GM18867 (cell line): ENCODE measurements at regions not wholly inside any gene's neighbourhood (a gene's known extent, or its start where the extent isn't known, plus 50 kb on each side); places are given as distances from the start of the nearest gene placed in this dataset.
"Not testable (repeated sequence)": the region's sequence is repeated elsewhere in the genome, so short reads cannot be mapped to it uniquely, and the experiment has no call there.

Experiments
- ATAC-seq: cut with Tn5 transposase; IDR thresholded peaks from one replicate; pipeline ENCODE4 v1.9.1; 2021; ENCODE audit warnings: mild to moderate bottlenecking, moderate library complexity; ENCODE audit not compliant: unreplicated experiment

DNA sequence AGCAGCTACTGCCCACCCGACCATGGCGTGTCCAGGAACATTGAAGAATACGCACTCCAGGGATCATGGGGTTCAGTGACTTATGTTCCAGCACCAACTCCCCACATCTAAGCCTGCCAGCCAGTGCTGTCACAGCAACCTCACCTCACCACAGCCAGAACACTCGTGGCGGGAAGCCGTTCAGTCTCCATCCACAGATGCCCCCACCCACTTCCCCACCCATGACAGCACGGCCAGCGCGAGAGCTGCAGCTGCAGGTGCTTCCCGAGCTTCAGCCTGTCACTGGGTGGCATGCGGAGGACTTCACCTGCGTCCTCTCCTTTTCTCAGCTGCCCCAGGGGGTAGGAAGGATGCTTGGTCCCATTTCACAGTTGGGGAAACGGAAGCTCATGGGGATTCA is 50.3 kb downstream of the RBFOX3 start:
- no peak for ATAC-seq

DNA sequence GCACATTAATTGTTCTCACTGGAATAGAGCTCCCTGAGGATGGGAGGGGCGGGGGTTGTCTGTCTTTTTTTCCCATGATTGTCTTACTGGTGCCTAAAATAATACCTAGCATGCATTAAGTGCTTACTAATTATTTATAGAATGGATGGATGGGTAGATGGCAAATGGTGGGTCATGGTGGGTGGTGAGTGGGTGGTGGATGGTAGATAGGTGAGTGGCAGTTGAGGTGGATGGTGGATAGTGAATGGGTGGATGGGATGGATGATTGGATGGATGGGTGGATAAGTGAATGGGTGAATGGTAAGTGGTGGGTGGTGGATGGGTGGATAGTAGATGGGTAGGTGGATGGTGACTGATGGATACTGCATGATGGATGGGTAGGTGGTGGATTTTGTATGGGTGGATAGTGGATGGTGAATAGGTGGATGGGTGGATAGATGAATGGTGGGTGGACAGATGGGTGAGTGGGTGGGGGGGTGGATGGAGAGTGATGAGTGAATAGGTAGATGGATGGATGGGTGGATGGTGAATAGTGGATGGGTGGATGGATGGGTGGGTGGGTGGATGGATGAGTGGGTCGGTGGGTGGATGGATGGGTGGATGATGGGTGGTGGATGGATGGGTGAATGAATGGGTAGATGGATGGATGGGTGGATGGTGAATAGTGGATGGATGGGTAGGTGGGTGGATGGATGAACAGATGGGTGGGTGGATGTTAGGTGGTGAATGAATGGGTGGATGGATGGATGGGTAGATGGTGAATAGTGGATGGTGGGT is 51.6 kb downstream of the RBFOX3 start:
- ATAC-seq: no peak

DNA sequence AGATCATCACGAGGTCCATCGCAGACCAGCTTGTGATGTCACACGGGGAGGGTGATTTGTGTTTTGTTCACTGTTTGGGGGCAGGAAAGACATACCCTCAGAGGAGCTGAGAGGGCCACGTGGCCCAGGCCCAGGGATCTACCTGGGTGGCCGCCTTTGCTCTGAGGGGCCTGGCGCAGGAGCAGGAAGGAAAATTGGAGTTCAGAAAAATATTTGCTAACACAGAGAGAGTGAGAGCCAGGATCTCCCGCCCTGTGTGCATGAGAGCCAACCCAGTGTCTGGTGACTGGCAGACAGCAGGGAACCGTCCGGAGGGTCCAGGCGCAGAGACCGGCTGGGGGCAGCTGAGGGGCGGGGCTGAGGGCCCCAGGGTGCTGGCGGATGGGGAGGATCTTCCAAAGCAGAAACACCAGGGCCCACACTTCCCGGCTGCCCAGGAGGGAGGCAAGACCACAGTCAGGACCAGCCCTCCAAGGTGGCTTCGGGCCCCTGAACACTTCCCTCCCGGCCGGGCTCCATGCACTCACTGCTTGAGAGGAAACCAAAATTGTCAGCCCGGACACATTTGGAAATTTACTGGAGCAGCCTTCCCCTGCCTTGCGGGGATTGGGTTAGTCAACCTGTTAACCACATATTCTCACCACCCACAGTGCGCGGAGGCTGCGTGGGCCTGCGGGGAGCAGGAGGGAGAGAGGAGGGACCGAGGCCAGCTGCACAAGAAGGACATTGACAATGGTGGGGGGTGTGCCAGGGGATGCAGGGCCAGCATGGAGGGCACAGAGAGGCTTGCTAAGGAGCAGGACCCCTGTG is 52.6 kb downstream of the RBFOX3 start:
- no peak for ATAC-seq

DNA sequence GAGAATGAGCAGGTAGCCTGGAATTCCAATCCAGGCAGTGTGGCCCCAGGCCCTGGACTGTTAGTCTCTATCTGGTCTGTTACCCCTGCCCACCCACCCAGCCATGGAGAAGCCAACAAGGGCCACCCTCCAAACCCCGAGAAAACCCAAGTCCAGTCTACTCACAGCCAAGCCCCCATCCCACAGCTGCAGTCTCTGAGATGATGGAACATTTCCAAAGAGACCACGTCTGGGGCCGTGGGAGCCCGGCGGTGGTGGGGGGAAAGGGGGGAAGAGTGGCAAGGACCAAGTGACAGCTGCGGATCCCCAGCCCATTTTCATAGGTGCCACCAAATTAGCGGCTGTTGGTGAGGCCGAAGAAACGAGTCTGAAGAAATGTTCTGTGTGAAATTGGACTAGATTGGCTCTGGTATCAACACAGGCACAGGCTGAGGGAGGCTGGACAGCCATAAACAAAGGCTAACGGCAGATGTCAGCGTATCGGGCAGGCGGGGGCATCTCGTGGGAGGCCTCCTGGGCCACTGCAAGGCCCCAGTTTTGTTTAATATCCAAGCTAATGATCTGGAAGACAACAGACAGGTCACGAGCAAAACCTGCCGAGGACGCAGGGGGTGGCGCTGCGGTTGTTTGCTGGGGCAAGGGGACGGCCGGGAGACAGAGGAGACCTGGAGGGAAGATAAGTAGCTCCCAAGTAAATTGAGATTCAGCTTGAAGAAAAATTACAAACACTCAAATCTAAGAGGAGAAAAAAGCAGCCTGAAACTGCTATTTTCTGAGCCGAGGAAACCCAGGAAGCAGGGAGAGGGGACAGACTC is 53.4 kb downstream of the RBFOX3 start:
- no peak for ATAC-seq

DNA sequence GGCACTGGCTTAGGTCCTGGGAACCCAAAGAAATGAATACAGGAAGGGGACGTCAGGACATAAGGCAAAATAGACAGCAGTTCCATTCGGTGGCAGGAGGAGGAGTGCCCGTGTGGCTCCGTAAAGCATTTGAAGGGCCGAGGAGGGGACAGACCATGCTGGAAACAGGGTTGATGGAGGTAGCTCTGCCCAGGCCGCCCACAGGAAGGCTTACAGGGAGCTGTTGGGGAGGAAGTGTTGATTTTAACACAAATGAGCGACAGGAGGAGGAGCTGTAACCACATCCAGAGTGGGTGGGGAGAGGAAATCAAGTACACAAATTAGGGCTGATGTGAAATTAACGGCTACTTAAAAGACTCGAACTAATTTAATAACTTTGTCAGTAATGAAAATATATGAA is 54.6 kb downstream of the RBFOX3 start:
- ATAC-seq: no peak

DNA sequence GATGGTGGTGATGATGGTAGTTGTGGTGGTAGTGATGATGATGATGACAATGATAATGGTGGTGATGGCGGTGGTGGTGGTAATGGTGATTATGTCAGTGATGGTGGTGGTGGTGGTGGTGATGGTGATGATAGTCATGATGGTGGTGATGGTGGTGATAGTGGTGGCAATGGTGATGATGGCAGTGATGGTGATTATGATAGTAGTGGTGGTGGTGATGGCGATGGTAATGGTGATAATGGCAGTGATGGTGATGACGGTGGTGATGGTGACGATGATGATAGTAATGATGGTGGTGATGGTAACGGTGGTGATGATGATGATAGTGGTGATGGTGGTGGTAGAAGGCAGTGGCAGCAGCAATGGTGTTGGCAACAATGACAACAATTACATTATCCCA is 55.3 kb downstream of the RBFOX3 start:
- ATAC-seq: no peak

DNA sequence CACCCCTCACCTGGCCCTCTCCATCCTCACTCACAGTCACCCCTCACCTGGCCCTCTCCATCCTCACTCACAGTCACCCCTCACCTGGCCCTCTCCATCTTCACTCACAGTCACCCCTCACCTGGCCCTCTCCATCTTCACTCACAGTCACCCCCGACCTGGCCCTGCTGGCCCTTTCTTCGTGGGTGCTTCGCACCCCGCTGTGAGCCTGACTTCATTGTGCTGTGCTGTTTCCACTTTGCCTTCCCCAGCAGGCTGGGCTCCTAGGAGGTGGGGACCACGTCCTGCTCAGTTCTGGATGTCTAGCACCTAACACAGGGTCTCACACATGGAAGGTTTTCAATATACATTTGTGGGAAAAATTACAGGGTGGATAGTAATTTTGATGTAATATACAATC is 56.5 kb downstream of the RBFOX3 start:
- ATAC-seq: not testable (repeated sequence)

DNA sequence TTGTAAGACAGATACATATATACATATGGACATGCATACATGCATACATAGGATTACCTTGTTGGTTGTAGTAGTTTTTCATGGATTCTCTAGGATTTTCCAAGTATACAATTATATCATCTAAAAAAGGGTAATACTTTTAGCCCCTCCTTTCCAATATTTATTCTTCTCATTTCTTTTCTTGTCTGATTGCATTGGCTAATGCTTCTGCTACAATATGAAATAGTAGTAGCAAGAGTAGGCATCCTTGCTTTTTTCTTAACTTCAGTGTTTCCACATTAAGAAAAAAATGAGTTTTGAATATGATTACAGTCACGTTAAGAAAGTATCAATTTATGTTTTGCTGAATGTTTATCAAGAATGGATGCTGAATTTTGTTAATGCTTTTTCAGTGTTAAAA is 58.0 kb downstream of the RBFOX3 start:
- ATAC-seq: no peak

DNA sequence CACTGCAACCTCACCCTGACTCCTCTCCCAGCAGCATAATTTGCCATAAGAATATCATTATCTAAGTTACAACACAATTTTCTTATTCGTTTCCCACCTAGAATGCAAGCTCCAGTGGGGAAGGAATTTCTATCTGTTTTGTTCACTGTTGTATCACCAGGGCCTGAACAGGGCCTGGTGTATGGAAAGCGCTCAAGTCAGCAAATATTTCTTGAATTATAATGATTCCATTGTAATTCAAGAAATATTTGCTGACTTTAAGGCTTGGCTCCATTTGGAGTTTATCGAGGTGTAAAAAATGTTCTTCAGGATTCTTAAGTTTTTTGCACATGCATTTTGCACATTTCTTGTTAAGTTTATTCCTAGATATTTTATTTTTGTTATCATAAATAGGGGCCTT is 58.4 kb downstream of the RBFOX3 start:
- ATAC-seq: no peak

DNA sequence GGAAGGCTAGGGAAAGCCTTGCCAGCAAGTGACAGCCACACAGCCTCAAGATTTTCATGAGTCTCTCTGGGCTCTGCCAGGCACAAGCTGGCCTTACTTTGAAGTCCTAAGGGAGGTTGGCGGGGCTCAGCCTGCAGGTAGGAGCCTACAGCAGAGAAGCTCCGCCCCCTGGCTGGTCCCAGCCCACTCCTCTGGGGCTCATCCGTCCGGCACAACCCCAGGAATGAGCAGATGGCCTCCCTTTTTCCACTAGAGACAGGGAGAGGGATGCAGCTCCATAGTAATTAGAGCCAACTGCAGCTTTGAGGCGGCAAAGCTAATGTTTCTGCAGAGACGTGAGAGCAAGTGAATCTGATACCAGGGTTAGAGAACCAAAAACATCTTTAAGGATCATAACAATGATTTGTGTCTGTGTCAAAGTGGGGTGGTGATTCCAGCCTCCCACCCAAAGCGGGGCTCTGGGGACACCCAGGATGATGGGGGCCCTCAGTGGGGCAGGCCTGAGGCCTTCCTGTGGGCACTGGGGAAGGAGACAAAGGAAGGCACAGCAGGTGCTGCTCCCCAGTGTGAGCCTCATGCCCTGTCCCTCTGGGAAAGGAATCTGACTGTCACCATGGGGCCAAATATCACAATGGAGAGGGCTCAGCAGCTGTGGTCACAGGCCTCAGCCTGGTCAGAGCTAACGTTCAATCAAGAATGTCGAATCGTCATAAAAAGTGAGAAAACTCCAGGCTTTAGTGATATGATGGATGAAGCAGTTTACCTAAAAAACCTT is 61.5 kb downstream of the RBFOX3 start:
- ATAC-seq: no peak

DNA sequence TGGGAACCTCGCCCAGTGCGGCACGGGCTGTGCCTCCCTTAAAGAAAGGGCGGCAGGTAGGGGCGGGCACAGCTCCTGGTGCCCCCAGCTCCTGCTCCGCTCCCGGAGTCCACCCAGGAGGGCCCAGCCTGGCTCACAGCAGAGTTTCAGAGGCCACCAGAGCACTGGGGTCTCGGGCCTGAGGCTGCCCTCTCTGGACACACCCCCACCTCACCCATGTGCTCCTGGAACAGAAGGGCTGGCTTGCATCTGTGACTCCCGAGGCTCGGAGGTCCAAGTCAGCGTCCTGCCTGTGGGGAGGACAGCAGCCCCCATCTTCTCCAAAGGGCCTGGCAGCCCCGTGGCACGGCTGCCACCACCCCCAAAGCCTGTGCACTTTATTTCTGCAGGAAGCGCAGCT is 62.7 kb downstream of the RBFOX3 start:
- no peak for ATAC-seq

DNA sequence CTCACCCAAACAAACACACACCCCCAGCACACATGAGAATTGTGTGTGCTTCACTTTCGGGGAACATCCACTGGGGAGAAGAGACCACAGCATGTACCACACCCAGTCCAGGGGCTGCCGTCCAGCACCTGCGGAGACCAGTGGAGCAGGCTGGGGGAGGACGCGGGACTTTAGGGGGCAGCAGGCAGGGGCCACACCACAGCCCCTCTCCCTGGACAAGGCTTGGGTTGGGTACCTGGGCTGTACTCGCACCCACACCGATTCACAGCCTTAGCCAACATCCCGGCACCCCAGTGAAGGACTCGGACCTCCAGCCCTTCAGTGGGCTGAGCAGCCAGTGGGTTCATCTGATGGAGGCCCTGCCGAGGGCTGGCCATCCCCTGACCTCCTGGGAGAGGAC is 63.3 kb downstream of the RBFOX3 start:
- no peak for ATAC-seq

DNA sequence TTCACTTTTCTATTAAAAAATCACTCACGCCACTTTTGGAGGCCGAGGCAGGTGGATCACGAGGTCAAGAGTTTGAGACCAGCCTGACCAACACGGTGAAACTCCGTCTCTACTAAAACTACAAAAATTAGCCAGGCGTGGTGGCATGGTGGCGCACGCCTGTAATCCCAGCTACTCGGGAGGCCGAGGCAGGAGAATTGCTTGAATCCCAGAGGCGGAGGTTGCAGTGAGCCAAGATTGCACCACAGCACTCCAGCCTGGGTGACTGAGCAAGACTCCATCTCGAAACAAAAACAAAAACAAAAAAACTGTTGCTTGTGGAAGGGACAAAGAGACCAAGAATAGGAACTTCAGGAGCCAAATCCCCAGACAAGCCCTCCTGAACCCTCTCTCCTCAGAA is 63.7 kb downstream of the RBFOX3 start:
- not testable (repeated sequence) for ATAC-seq

DNA sequence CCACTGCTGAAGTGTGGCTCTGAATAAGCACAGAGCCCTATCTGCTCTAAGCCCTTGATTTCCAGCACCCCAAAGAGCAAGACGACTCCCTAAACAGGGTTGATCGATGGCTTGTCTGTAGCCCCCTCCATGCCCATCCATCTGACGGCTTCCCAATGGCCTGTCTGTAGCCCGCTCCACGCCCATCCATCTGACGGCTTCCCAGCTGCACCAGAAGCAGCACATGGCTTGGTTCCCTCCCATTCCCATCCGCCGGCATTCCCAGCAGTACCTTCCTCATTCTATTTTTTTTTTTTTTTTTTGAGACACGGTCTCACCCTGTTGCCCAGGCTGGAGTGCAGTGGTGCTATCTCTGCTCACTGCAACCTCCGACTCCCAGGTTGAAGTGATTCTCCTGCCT is 64.5 kb downstream of the RBFOX3 start:
- no peak for ATAC-seq

DNA sequence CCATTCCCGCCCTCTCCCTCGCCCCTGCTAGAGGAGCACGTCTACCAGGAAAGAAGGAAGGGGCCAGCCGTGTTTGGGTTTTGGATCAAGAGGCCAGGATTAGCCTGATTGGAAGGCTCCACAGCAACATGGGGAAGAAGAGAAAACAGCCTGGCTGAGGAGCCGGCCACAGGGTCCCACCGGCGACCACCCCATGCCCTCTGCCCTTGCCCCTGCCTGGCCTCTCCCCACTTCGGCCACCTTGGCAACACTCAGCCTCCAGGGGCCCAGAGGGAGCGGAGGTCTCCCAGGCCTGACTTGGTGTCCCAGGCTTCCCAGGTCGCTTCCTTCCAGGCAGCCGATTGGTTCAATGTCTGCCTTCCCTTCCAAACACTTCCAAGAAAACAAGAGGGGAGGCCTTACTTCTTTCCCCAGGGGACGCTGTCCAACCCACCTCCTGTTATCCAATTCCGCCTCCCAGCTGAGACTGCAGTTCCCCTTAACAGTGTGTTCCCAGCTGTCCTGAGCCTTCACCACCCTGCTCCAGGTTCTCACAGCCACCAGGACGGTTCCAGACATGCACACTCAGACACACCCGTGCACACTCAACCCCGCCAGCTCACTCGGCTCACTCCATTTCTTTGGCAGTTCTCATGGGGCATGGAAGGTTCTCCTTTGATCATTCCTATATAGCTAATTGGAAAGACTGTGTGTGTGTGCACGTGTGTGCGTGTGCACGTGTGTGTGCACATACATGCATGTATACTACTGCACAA is 65.4 kb downstream of the RBFOX3 start:
- ATAC-seq: no peak

DNA sequence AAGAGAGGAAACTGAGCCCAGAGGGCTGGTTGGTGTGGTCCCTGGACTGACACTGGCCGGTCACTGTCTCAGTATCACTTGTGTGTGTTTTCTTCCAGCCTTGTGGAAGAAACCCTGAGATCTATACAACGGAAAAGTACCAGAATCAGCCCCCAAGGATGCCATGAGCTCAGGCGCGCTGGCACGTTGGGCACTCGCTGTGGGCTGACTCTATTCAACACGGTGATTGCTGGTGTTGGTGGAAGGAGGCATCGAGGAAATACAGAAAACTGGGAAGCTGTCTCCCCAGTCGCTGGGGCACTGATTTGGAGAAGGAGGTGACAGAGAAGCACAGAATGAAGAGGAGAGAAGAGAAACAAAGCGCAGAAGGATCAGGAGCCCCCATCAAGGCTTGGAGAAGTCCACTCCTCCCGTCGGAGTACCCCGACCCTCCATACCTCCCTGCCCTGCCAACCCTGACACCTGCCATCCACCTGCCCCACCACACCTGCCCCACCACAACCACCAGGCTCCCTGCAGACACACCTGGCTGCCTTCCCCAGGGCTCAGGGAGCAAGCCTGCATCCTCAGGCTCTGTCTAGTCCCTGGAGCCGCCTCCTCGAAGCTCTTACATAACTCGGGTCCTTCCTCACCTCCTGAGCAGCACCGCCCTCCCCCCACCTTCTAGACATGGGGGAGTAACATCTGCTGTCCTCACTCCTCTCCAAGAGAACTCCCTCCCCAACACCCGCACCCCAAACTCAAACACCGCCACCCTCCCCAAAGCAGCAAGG is 66.5 kb downstream of the RBFOX3 start:
- ATAC-seq: no peak

DNA sequence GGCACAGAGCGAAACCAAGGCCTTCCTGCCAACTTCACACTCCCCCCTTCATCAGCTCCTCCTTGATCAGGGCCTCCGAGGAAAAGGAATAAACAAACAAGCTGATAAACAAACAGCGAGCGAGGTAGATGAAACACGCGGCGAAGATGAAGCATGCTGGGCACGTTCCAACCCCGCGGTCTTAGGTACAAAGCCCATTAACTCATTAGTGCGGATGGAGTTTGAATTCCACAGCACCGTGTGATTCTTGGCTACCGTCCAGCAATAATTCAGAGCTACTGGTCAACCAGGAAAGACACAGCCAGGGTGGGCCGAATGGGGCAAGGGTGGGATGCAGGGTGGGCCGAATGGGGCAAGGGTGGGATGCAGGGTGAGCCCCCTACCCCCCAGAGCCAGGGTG is 67.3 kb downstream of the RBFOX3 start:
- ATAC-seq: no peak

DNA sequence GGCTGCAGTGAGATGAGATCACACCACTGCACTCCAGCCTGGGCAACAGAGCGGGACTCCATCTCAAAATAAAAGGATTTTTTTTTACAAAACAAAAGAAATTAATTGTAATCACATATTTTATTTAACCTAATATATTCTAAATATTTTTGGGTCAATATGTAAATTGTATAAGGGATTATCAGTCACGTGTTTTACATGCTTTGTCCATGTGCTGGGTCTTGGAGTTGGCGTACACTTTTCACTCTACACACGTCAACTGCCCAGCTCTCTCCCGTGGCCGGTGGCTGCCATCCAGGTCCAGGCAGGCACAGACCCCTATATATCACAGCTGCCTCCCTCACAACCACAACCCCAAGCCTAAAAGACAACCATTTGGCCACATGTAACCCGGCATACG is 68.1 kb downstream of the RBFOX3 start:
- no peak for ATAC-seq
